DND-41 (cell line): ENCODE measurements at regions not wholly inside any gene's neighbourhood (a gene's known extent, or its start where the extent isn't known, plus 50 kb on each side); places are given as distances from the start of the nearest gene placed in this dataset.

ENCODE experiments used
- CTCF ChIP-seq: IDR thresholded peaks from 2 replicates; pipeline ENCODE4 v1.5.1; 2012; ENCODE audit warnings: borderline replicate concordance, low read length, moderate library complexity, mild to moderate bottlenecking; ENCODE audit not compliant: poor library complexity, severe bottlenecking; ENCODE audit errors: extremely low read depth
- EZH2 ChIP-seq: IDR thresholded peaks from 3 replicates; pipeline ENCODE4 v1.6.1; 2012; ENCODE audit warnings: borderline replicate concordance, low read depth, mild to moderate bottlenecking, moderate library complexity, low read length, inconsistent platforms; ENCODE audit not compliant: severe bottlenecking

DNA sequence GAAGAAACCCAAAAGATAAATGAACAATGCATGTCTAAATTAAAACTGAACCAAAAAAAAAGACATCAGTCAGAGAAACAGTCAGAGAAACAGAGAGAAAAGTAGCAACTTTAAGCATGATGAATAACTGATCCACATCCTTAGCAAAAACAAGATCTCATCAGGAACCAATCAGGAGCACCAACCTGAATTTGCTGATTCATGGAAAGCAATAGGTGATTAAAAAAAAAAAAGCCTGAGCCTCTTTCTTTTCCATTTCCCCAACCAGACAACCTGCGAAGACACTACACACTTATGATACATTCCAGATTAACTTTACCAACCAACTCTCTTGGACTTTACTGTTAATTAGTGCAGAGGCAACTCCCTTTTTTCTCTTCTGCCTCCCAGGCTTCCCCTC is 112.7 kb upstream of the TAS2R1 start:
- TF ChIP-seq CTCF (no peak), EZH2 (no peak)
